ENCODE measurements at regions not wholly inside any gene's neighbourhood (a gene's known extent, or its start where the extent isn't known, plus 50 kb on each side); places are given as distances from the start of the nearest gene placed in this dataset.

DNA sequence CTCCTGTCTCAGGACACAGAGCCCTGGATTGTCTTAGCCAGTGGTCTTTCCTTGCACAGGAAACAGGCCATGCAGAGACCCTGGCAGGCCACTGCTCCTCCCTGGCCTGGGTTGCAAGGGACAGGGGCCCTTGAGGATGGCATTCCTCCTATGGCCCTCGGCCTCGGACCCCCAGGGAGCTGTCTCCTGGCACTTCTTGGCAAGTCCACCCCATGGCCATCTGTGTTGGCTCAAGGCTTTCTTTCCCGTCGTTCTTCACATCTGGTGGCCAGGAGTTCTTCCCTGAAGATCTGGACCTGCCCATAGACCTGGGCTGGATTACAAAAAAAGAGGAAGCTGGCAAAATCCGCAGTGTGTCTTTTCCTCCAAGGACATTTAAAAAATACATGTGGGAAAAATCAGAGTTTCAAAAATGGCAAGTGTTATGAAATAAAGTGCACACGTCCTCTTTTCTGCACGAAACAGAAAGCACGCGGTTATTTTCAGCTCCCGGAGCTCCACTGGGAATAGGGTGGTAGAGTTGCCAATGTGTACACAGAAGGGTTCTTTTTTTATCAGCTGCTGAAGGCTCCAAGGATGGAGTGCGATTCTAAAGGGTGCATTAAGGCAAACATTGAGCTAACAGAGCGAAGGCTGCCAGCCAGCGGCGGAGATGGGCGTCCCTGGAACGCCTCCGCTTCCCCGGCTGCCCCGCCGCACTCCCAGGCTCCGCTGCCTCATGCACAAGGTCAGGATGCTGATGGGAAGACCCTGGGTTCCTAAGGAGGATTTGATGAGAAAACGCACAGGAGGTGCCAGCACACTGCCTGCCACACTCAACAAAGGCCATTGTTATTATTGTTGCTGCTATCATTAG is 62.8 kb upstream of the FAM20C start:
- 94% methylated on average over 22 of the region's 22 CpGs; no CpG with 5 or more reads in 1 of the 2 experiments for WGBS, 2 experiments (ENCODE audit: extremely low coverage in 1 of 2, insufficient coverage in 1 of 2, insufficient read length in 1 of 2, insufficient replicate concordance in 2 of 2, low coverage in 1 of 2, low lambda C conversion rate in 2 of 2, missing lambda C conversion rate in 1 of 2)
- Histone ChIP-seq H3K4me1 (replicated peaks in 1 of 4; ENCODE audit: control insufficient read depth in 3 of 4, insufficient read depth in 4 of 4, low read length in 3 of 4) (peaks cover 0 to 5% (median under 1%) of the 10 kb centered on the region in 4 experiments; a peak in 3 of 7 replicates), H2BK20ac (ENCODE audit: low read length) (no peak overlapping the region), H3K56ac (replicated peaks; ENCODE audit: insufficient read length, low read depth, low read length) (no peak overlapping the region), H3K4me3 (ENCODE audit: extremely low read depth in 1 of 4, insufficient read depth in 2 of 4, low read depth in 3 of 4, low read length in 4 of 4) (no peak overlapping the region), H3K27me3 (replicated peaks in 1 of 4; ENCODE audit: control insufficient read depth in 3 of 4, extremely low read depth in 1 of 4, insufficient read depth in 3 of 4, low read length in 3 of 4) (no peaks in the 10 kb centered on the region), H2AK5ac (ENCODE audit: low read depth, low read length) (no peak overlapping the region), H3K79me1 (ENCODE audit: low read depth, low read length) (no peaks in the 10 kb centered on the region), H3K23ac (ENCODE audit: insufficient read length) (no peak overlapping the region), H4K91ac (replicated peaks; ENCODE audit: insufficient read length, low read length) (no peak overlapping the region), H3K9me3 (ENCODE audit: insufficient read depth in 2 of 2, low read depth in 1 of 2, low read length in 1 of 2) (no peaks in the 10 kb centered on the region), H3K14ac (ENCODE audit: insufficient read length) (no peak overlapping the region), H2BK12ac (ENCODE audit: low read depth, low read length) (no peak overlapping the region), H4K5ac (ENCODE audit: insufficient read length, low read depth, low read length) (no peak overlapping the region), H3K9ac (replicated peaks in 1 of 4; ENCODE audit: extremely low read depth in 1 of 4, low read depth in 3 of 4, low read length in 3 of 4) (no peak overlapping the region), H3K36me3 (ENCODE audit: control insufficient read depth in 2 of 4, insufficient read depth in 4 of 4, low read length in 3 of 4) (no peaks in the 10 kb centered on the region), H3K18ac (ENCODE audit: extremely low read depth, low read length) (no peak overlapping the region), H4K8ac (ENCODE audit: extremely low read depth, insufficient read depth, low read length) (no peak overlapping the region), H3K27ac (ENCODE audit: low read depth, low read length) (no peak overlapping the region), H4K20me1 (replicated peaks in 1 of 2; ENCODE audit: control insufficient read depth in 1 of 2, insufficient read depth in 2 of 2, low read length in 2 of 2) (no peaks in the 10 kb centered on the region), H3K79me2 (ENCODE audit: control insufficient read depth in 1 of 2, insufficient read depth in 2 of 2, low read length in 2 of 2) (no peaks in the 10 kb centered on the region), H2BK15ac (ENCODE audit: low read length) (0 out of 2 replicates have a peak overlapping the region, but pooled peaks have one; percentile 46), H2AFZ (ENCODE audit: low read length) (no peak overlapping the region), H2BK5ac (ENCODE audit: low read depth, low read length) (no peak overlapping the region), H3K23me2 (ENCODE audit: low read depth, low read length) (no peaks in the 10 kb centered on the region), H2BK120ac (replicated peaks; ENCODE audit: low read depth, low read length) (no peak overlapping the region), H3K4ac (replicated peaks; ENCODE audit: insufficient read length, low read depth, low read length) (no peak overlapping the region), H3K4me2 (ENCODE audit: insufficient read depth in 1 of 2, low read depth in 2 of 2, low read length in 2 of 2) (no peak overlapping the region)
- POLR2A ChIA-PET (ENCODE audit: partially characterized antibody) = interaction anchor here (0.6 to 0.7 kb wide), 2 partner anchors 33 to 156 kb away, joined by 3 to 4 read pairs; no protein-coding TSS in a partner anchor
- FAIRE-seq (no peak), DNase-seq (ENCODE audit: low read depth in 1 of 2, low spot score in 2 of 2) (no peak)
- CTCF ChIA-PET (ENCODE audit: partially characterized antibody) = interaction anchor here (1.0 to 1.1 kb wide), 2 partner anchors 18 to 36 kb away, joined by 3 read pairs; no protein-coding TSS in a partner anchor
- no peak for TF ChIP-seq NANOG (IDR thresholded peaks at IDR 0.05; ENCODE audit: insufficient read depth, low read depth, low read length, poor library complexity, severe bottlenecking)
- no peak for TF ChIP-seq SIN3A (conservative IDR thresholded peaks at IDR 0.05 in 1 of 2, IDR thresholded peaks at IDR 0.05 in 1 of 2; ENCODE audit: low read depth in 1 of 2, low read length in 2 of 2)
- no peak for TF ChIP-seq MAFK (IDR thresholded peaks at IDR 0.05; ENCODE audit: low read depth, low read length)
- TF ChIP-seq CREB1 (IDR thresholded peaks at IDR 0.05) = no peak
- no peak for TF ChIP-seq EP300 (IDR thresholded peaks at IDR 0.05; ENCODE audit: borderline replicate concordance in 1 of 2, low read depth in 2 of 2, low read length in 2 of 2)
- no peak for TF ChIP-seq BACH1 (IDR thresholded peaks at IDR 0.05; ENCODE audit: low read length)
- TF ChIP-seq EZH2 (IDR thresholded peaks at IDR 0.05; ENCODE audit: low read depth, low read length, severe bottlenecking) = no peak
- TF ChIP-seq SUZ12 (IDR thresholded peaks at IDR 0.05; ENCODE audit: low read length) = no peak

Measured in H1 (cell line).